Breast epithelium (tissue), 4 donors: ENCODE measurements at regions not wholly inside any gene's neighbourhood (a gene's known extent, or its start where the extent isn't known, plus 50 kb on each side); places are given as distances from the start of the nearest gene placed in this dataset.
A peak's percentile ranks its signal among the peaks of the same experiment; 100 is the strongest.

Experiments used
- DNase-seq, 2 donors: peaks; one replicate each; pipeline ENCODE4 v3.0.0-alpha.2; 2019; ENCODE audit warnings: low spot score in 2 of 2
- H3K27ac ChIP-seq, 2 donors: fragments of 200-600 bp; sonication (generic) in 1 of 2; one replicate each; pipeline ENCODE4 v1.5.1; 2016 to 2019; ENCODE audit warnings: mild to moderate bottlenecking in 1 of 2
- H3K27me3 ChIP-seq, 2 donors: fragments of 200-600 bp; sonication (generic) in 1 of 2; one replicate each; pipeline versions ENCODE4 v1.5.1 to v1.6.0; 2017 to 2019; ENCODE audit warnings: control low read depth in 1 of 2, mild to moderate bottlenecking in 1 of 2
- H3K36me3 ChIP-seq: fragments of 200-600 bp; one replicate; pipeline ENCODE4 v1.5.1; 2019
- H3K4me1 ChIP-seq, 2 donors: fragments of 200-600 bp; sonication (generic); one replicate each; pipeline ENCODE4 v1.5.1; 2016 to 2019; ENCODE audit warnings: control low read depth in 1 of 2
- H3K4me3 ChIP-seq, 3 donors: fragments of 200-600 bp; sonication (generic); 1 replicate in 2 of 3; 2 replicates in 1 of 3; pipeline ENCODE4 v1.5.1; 2016 to 2019; ENCODE audit warnings: mild to moderate bottlenecking in 3 of 3, moderate library complexity in 2 of 3
- H3K9me3 ChIP-seq, 2 donors: fragments of 200-600 bp; sonication (generic) in 1 of 2; one replicate each; pipeline ENCODE4 v1.5.1; 2016 to 2019; ENCODE audit warnings: control low read depth in 1 of 2
- CTCF ChIP-seq, 3 donors: fragments of 450-650 bp; IDR thresholded peaks; one replicate each; pipeline ENCODE4 v1.5.1; 2016 to 2017; ENCODE audit warnings: antibody characterized with exemption in 3 of 3, mild to moderate bottlenecking in 3 of 3, moderate library complexity in 3 of 3
- POLR2A ChIP-seq: fragments of 450-650 bp; IDR thresholded peaks from one replicate; pipeline ENCODE4 v1.6.1; 2016; ENCODE audit warnings: antibody characterized with exemption, mild to moderate bottlenecking, moderate library complexity
- POLR2AphosphoS5 ChIP-seq, 3 donors: sonication (generic); formaldehyde crosslinking; IDR thresholded peaks; one replicate each; pipeline ENCODE4 v1.6.1; 2017; ENCODE audit warnings: antibody characterized with exemption in 3 of 3
- intact Hi-C: fragments of 100-400 bp; cut with DNase I; formaldehyde crosslinking; loops from one replicate; pipeline ENCODE4 v1.15.1; 2023; ENCODE audit warnings: low total_unique reads

GRCh38 chr2:105590780-105591660 lies 153.7 kb upstream of the NCK2 start:
- peaks cover 0 to 8% of the 10 kb centered on the region in 2 donors for H3K9me3 ChIP-seq
- no peaks in the 10 kb centered on the region for H3K36me3 ChIP-seq
- no peak for TF ChIP-seq POLR2AphosphoS5 (IDR thresholded peaks at IDR 0.05)
- no peak for TF ChIP-seq POLR2A
- TF ChIP-seq CTCF (IDR thresholded peaks at IDR 0.05): no peak
- no peak overlapping the region for H3K4me3 ChIP-seq
- H3K4me1 ChIP-seq: no peaks in the 10 kb centered on the region
- intact Hi-C loops: no loop called here
- H3K27me3 ChIP-seq: no peaks in the 10 kb centered on the region
- DNase-seq: no peak
- no peak overlapping the region for H3K27ac ChIP-seq

DNA sequence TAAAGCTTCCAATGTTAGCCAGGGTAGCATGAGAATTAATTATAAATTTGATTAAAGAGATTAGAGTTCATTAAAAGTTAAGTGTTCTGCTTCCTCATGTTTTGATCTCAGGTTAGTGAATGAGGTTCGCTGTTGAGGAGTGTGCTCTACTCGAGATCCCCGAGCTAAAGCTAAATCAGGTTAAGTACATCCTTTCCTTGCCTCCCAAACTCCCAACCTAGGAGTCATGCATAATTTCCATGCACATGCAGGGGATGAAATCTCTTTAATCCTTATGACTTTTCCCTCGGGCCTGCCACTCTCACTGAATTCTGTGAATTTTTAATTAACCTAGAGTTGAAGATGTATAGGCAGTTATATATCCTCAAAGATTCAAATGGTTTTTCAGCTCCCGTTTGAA lies 156.1 kb upstream of the NCK2 start:
- Histone ChIP-seq H3K4me3 (no peak overlapping the region), H3K36me3 (no peaks in the 10 kb centered on the region), H3K27ac (no peak overlapping the region), H3K4me1 (no peaks in the 10 kb centered on the region), H3K27me3 (no peaks in the 10 kb centered on the region), H3K9me3 (peaks cover 0 to 8% of the 10 kb centered on the region in 2 donors)
- TF ChIP-seq CTCF (IDR thresholded peaks at IDR 0.05): no peak
- TF ChIP-seq POLR2A: no peak
- no peak for TF ChIP-seq POLR2AphosphoS5 (IDR thresholded peaks at IDR 0.05)
- intact Hi-C loops: no loop called here
- no peak for DNase-seq

- no peak for DNase-seq
- Histone ChIP-seq H3K27ac (no peak overlapping the region), H3K4me3 (no peak overlapping the region), H3K36me3 (no peaks in the 10 kb centered on the region), H3K4me1 (no peaks in the 10 kb centered on the region), H3K9me3 (peaks cover 0 to 8% of the 10 kb centered on the region in 2 donors), H3K27me3 (no peaks in the 10 kb centered on the region)
- intact Hi-C loops: no loop called here
- TF ChIP-seq CTCF (IDR thresholded peaks at IDR 0.05) (no peak), POLR2AphosphoS5 (IDR thresholded peaks at IDR 0.05) (no peak)
Observed at GRCh38 chr2:105587637-105588036, 157.1 kb upstream of the NCK2 start.

DNA sequence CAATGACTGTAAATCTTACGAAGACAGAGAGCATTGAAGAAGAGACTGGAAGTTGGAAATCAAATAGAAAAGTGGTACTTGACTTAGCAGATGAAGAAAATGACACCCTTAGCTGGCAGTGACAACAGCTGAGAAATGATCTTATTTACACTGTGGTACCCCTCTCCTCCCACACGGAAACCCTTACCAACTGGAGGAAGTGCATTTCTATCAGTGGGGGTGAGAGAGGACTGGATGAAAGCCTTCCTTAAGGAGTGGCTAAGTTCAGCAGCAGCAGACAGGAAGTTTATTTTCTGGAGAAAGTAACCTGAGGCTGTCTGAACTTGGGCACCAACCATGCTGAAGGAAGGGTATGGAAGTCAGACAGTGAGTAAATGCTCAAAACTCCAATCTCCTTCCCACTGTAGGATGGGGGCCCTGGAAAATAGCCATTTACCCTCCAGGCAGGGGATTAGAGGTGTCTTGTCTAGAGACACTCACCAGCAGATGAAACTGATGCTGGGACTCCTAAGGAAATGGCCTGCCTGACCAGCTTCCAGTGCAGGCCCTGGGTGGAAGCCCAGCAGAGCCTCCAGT lies 160.2 kb upstream of the NCK2 start:
- DNase-seq: no peak
- Histone ChIP-seq H3K4me1 (no peaks in the 10 kb centered on the region), H3K4me3 (no peak overlapping the region), H3K27me3 (no peaks in the 10 kb centered on the region), H3K36me3 (no peaks in the 10 kb centered on the region), H3K9me3 (peaks cover 0 to 8% of the 10 kb centered on the region in 2 donors), H3K27ac (peak overlapping the region; percentile 43 to 55)
- TF ChIP-seq CTCF (IDR thresholded peaks at IDR 0.05): no peak
- no peak for TF ChIP-seq POLR2A
- no peak for TF ChIP-seq POLR2AphosphoS5 (IDR thresholded peaks at IDR 0.05)
- intact Hi-C loops: no loop called here

DNA sequence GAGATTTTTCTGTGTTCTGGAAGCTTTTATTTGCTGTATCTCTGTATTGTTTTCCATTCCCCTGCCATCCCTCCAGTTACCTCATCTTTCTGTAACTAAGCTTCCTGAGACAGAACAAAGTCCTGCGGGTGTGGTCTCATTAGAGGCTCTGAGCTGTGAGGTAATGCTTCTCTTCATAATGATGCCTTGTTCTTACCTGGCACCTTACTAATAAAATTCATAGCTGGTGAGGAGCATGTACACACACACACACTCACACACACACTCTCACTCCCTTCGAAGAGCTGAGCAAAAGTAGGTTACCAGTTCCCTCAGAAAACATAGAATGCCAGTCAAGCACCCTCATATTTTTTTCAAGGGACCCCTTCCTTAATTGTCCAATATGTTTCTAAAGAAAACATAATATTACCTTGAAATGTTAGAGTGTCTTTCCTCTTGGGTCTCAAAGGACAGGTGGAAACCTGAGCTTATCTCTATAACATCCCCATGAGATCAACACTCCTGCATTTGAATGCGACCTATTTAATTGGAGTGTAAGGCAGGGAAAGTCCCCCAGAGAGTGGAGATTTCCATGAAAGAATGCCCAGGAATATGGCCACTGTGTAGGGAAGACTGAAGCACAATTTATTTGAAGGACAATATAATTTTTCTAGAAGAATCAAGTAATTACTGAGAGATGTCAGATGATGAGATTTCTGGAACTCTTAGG lies 161.6 kb upstream of the NCK2 start:
- Histone ChIP-seq H3K27ac (peak overlapping the region; percentile 83 to 87), H3K27me3 (no peaks in the 10 kb centered on the region)
- no peak for TF ChIP-seq POLR2A
- peak in 1 of 3 donors; percentile 39 for TF ChIP-seq POLR2AphosphoS5 (IDR thresholded peaks at IDR 0.05)
- TF ChIP-seq CTCF (IDR thresholded peaks at IDR 0.05): no peak

More for the DNA sequence above, 161.6 kb upstream of the NCK2 start:
- DNase-seq: peak in 1 of 2 donors; percentile 76
- no peaks in the 10 kb centered on the region for H3K9me3 ChIP-seq
- intact Hi-C loops: no loop called here
- H3K4me1 ChIP-seq: no peaks in the 10 kb centered on the region
- no peak overlapping the region for H3K4me3 ChIP-seq
- no peaks in the 10 kb centered on the region for H3K36me3 ChIP-seq
